Body of pancreas (tissue), 4 donors: ENCODE measurements at regions not wholly inside any gene's neighbourhood (a gene's known extent, or its start where the extent isn't known, plus 50 kb on each side); places are given as distances from the start of the nearest gene placed in this dataset.

Experiments used
- ATAC-seq: fragments of 150-250 bp; one replicate; pipeline ENCODE4 v1.9.1; 2016
- DNase-seq, 4 donors: peaks; one replicate each; pipeline ENCODE4 v3.0.0-alpha.2; 2019
- H3K27ac ChIP-seq, 4 donors: fragments of 200-600 bp; sonication (generic); 1 replicate in 3 of 4; 2 replicates in 1 of 4; pipeline versions ENCODE4 v1.5.1 to v1.6.1; 2016 to 2019; ENCODE audit warnings: mild to moderate bottlenecking in 1 of 4, mixed read lengths in 1 of 4, moderate library complexity in 1 of 4
- H3K27me3 ChIP-seq, 2 donors: fragments of 200-600 bp; sonication (generic); one replicate each; pipeline ENCODE4 v1.6.0; 2016; ENCODE audit warnings: mild to moderate bottlenecking in 1 of 2
- H3K36me3 ChIP-seq, 2 donors: fragments of 200-600 bp; sonication (generic); replicated peaks in 1 of 2; 2 replicates each; pipeline ENCODE4 v1.5.1; 2016; ENCODE audit warnings: low read depth in 2 of 2; ENCODE audit not compliant: insufficient read depth in 1 of 2
- H3K4me1 ChIP-seq: fragments of 200-600 bp; sonication (generic); one replicate; pipeline ENCODE4 v1.6.0; 2016
- H3K4me3 ChIP-seq, 2 donors: fragments of 200-600 bp; sonication (generic); 1 replicate in 1 of 2; 2 replicates in 1 of 2; pipeline ENCODE4 v1.5.1; 2016 to 2019
- H3K9me3 ChIP-seq, 3 donors: fragments of 200-600 bp; sonication (generic); 1 replicate in 2 of 3; 2 replicates in 1 of 3; pipeline ENCODE4 v1.5.1; 2016
- POLR2A ChIP-seq, 3 donors: fragments of 450-650 bp; IDR thresholded peaks; one replicate each; pipeline ENCODE4 v1.6.1; 2016; ENCODE audit warnings: antibody characterized with exemption in 3 of 3, mild to moderate bottlenecking in 2 of 3
- WGBS, 2 donors: methylation state at CpG; one replicate each; pipeline ENCODE4 v1.1.5; 2017; 5-methylcytosine and 5-hydroxymethylcytosine counted together
- intact Hi-C: fragments of 100-400 bp; cut with DNase I; formaldehyde crosslinking; loops from one replicate; pipeline ENCODE4 v1.15.1; 2023
- TF ChIP-seq, protein P1 (sequence below), 7 experiments: fragments of 450-650 bp in 4 of 7; fragments of 200-600 bp in 3 of 7; sonication (generic) in 3 of 7; IDR thresholded peaks; one replicate each; pipeline ENCODE4 v1.5.1; 2016 to 2019; ENCODE audit warnings: antibody characterized with exemption in 7 of 7

- WGBS, 2 donors: 12 to 18% methylated on average over 4 of the region's 4 CpGs
- TF ChIP-seq POLR2A (IDR thresholded peaks at IDR 0.05): no peak
- TF ChIP-seq, protein P1, sequence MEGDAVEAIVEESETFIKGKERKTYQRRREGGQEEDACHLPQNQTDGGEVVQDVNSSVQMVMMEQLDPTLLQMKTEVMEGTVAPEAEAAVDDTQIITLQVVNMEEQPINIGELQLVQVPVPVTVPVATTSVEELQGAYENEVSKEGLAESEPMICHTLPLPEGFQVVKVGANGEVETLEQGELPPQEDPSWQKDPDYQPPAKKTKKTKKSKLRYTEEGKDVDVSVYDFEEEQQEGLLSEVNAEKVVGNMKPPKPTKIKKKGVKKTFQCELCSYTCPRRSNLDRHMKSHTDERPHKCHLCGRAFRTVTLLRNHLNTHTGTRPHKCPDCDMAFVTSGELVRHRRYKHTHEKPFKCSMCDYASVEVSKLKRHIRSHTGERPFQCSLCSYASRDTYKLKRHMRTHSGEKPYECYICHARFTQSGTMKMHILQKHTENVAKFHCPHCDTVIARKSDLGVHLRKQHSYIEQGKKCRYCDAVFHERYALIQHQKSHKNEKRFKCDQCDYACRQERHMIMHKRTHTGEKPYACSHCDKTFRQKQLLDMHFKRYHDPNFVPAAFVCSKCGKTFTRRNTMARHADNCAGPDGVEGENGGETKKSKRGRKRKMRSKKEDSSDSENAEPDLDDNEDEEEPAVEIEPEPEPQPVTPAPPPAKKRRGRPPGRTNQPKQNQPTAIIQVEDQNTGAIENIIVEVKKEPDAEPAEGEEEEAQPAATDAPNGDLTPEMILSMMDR (IDR thresholded peaks at IDR 0.05): no peak
- H3K4me1 ChIP-seq: no peaks in the 10 kb centered on the region
- intact Hi-C loops: no loop called here
- ATAC-seq (no peak), DNase-seq (no peak)
- H3K4me3 ChIP-seq: no peak overlapping the region
- no peak overlapping the region for H3K27ac ChIP-seq
- no peaks in the 10 kb centered on the region for H3K9me3 ChIP-seq
- no peaks in the 10 kb centered on the region for H3K36me3 ChIP-seq
- no peaks in the 10 kb centered on the region for H3K27me3 ChIP-seq
Observed at GRCh38 chr3:26058901-26059321, 269.0 kb downstream of the OXSM start.

GRCh38 chr3:26061947-26062346, 272.1 kb downstream of the OXSM start:
- H3K27me3 ChIP-seq: no peaks in the 10 kb centered on the region
- no peaks in the 10 kb centered on the region for H3K4me1 ChIP-seq
- ATAC-seq (no peak), DNase-seq (no peak)
- H3K27ac ChIP-seq: no peak overlapping the region
- H3K36me3 ChIP-seq: no peaks in the 10 kb centered on the region
- H3K9me3 ChIP-seq: no peaks in the 10 kb centered on the region
- TF ChIP-seq, protein P1 (IDR thresholded peaks at IDR 0.05): no peak
- no peak for TF ChIP-seq POLR2A (IDR thresholded peaks at IDR 0.05)
- no peak overlapping the region for H3K4me3 ChIP-seq
- intact Hi-C loops: no loop called here

GRCh38 chr3:26064297-26064696, 274.4 kb downstream of the OXSM start:
- H3K27ac ChIP-seq: no peak overlapping the region
- no peaks in the 10 kb centered on the region for H3K9me3 ChIP-seq
- H3K27me3 ChIP-seq: no peaks in the 10 kb centered on the region
- WGBS, 2 donors: 71 to 83% methylated on average over 1 of the region's 1 CpG
- no peak overlapping the region for H3K4me3 ChIP-seq
- TF ChIP-seq, protein P1 (IDR thresholded peaks at IDR 0.05): no peak
- no peak for TF ChIP-seq POLR2A (IDR thresholded peaks at IDR 0.05)
- no peak for ATAC-seq
- intact Hi-C loops: no loop called here
- DNase-seq: no peak
- H3K36me3 ChIP-seq: no peaks in the 10 kb centered on the region
- H3K4me1 ChIP-seq: no peaks in the 10 kb centered on the region

GRCh38 chr3:26068890-26069289, 279.0 kb downstream of the OXSM start:
- H3K9me3 ChIP-seq: no peaks in the 10 kb centered on the region
- H3K4me1 ChIP-seq: no peaks in the 10 kb centered on the region
- no peak overlapping the region for H3K27ac ChIP-seq
- intact Hi-C loops: no loop called here
- ATAC-seq (no peak), DNase-seq (no peak)
- no peaks in the 10 kb centered on the region for H3K36me3 ChIP-seq
- no peaks in the 10 kb centered on the region for H3K27me3 ChIP-seq
- no peak for TF ChIP-seq POLR2A (IDR thresholded peaks at IDR 0.05)
- TF ChIP-seq, protein P1 (IDR thresholded peaks at IDR 0.05): no peak
- no peak overlapping the region for H3K4me3 ChIP-seq
- 55 to 57% methylated on average over 4 of the region's 4 CpGs for WGBS, 2 donors

GRCh38 chr3:26070854-26071253, 281.0 kb downstream of the OXSM start:
- WGBS, 2 donors: 62 to 72% methylated on average over 1 of the region's 1 CpG
- Histone ChIP-seq H3K9me3 (no peaks in the 10 kb centered on the region), H3K27ac (no peak overlapping the region), H3K27me3 (no peaks in the 10 kb centered on the region), H3K4me1 (no peaks in the 10 kb centered on the region), H3K36me3 (no peaks in the 10 kb centered on the region), H3K4me3 (no peak overlapping the region)
- ATAC-seq (no peak), DNase-seq (no peak)
- intact Hi-C loops: no loop called here
- TF ChIP-seq, protein P1 (IDR thresholded peaks at IDR 0.05): no peak
- no peak for TF ChIP-seq POLR2A (IDR thresholded peaks at IDR 0.05)
